Right forelimb (tissue), 1 donor: ENCODE measurements at regions not wholly inside any gene's neighbourhood (a gene's known extent, or its start where the extent isn't known, plus 50 kb on each side); places are given as distances from the start of the nearest gene placed in this dataset.
"Not testable (repeated sequence)": the region's sequence is repeated elsewhere in the genome, so short reads cannot be mapped to it uniquely, and the experiment has no call there.

Experiments used
- DNase-seq: peaks from one replicate; pipeline ENCODE4 v3.0.0-alpha.2; 2018

GRCh38 chr2:22442051-22442450, 942.9 kb upstream of the KLHL29 start:
- DNase-seq = no peak

GRCh38 chr2:22444281-22444680, 940.7 kb upstream of the KLHL29 start:
- DNase-seq = no peak

GRCh38 chr2:22449696-22450095, 935.3 kb upstream of the KLHL29 start:
- DNase-seq = no peak

DNA sequence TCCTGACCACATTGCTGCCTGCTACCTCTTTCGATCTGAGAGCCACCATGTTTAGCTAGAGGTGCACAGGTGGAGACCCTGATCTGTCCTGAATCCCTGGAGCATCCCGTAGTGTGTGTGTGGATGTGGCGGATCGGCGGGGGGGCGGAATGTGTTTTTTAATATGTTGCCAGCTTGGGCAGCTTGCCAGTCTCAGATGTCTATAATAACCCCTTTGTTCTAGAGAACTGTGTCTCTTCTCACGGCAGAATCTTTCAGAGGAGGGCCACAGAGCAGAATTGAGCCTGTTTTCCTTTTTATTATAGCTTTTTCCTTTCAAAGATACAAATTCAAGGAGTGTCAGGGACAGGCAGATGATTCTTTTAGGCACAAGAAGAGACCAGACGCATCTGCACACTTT, 934.1 kb upstream of the KLHL29 start:
- no peak for DNase-seq

DNA sequence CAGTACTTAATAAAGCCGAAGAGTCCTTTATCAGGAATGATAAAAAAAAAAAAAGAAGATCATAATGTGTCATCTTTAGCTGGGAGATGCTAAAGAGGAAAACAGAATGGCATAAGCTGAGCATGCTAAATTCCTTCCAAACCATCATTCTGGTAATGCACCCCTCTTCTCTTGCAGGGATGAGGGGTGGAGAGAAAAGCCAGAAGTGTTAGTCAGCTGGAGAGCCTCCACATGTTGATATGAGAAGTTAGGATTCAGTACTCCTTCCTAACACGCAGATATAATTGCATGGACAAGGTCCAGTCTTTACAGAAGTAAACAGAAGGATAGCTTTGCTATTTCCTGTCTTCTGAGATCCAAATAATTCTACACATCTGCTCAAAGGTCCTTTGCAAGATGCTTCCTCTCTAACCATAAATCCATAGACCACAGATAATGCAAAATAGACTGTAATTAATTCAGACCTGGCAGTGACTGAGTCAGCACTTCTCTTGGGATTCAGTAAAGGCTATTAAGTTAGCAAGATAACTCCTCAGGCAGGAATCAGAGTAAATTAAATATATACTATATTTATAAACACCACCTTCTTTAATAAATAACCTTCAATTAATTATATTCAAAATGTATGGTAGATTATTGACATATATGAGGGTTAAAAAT, 930.0 kb upstream of the KLHL29 start:
- no peak for DNase-seq

- no peak for DNase-seq
Measured at GRCh38 chr2:22458440-22458839, 926.5 kb upstream of the KLHL29 start.

DNA sequence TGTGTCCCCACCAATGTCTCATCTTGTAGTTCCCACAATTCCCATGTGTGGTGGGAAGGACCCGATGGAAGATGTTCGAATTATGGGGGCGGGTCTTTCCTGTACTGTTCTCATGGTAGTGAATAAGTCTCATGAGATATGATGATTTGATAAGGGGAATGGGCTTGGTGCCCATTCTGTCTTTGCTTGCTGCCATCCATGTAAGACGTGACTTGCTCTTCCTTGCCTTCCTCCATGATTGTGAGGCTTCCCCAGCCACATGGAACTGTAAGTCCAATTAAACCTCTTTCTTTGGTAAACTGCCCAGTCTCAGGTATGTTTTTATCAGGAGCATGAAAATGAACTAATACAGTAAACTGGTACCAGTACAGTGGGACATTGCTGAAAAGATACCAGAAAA, 909.9 kb upstream of the KLHL29 start:
- not testable (repeated sequence) for DNase-seq

DNA sequence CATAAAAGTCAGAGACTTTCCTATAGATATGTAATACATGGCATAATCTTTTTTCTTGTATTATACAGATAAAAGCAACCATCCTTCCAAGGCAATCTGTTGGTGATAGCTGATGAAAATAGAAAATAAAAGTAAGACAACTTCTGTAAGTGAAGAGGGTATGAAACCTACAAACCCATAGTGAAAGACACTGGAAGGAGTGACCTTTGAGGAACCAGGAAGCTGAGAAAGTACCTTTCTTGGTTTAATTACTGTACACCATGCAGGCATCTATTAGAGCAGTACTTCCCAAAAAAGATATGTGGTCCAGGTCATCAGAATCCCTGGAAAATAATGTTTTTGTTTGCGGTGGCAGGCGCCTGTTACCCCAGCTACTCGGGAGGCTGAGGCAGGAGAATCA, 906.6 kb upstream of the KLHL29 start:
- no peak for DNase-seq

DNA sequence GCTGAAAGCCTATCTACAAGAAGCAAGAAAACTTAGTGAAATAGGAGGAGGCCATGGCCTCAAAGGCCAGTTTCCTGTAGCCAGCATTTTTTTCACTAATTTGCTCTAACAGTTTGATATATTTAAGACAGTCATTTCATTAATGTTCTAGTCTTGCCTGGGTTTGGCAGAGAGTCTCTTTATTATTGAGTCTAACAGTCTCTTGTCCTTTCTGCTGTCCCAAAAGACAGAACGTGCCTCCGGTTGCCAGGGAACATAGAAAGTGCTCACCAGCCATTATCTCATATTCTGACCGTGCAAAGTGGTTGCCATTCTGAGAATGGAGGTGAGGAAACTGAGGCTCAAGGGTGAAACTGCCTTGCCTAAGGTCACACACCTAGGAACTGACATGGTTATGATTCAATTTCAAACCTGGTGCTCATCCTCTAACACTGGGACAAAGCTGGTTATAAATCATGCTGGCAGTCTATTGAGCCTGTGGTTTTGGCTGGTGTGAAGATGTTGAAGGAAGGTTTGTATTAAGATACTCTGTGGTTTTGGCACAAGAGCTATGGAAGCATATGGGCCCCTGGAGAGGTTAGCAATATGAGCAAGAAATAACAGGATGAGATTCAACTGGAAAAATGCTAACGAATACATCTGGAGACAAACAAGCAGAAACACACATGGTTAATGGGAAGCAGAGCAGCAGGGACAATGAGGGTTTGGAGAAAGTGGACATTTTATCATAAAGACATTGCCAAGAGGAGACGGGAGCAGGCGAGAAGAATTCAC, 903.3 kb upstream of the KLHL29 start:
- DNase-seq = peak; percentile 52

- no peak for DNase-seq
Measured at GRCh38 chr2:22483036-22483435, 901.9 kb upstream of the KLHL29 start.

- DNase-seq = no peak
Measured at GRCh38 chr2:22485486-22485885, 899.5 kb upstream of the KLHL29 start.

- no peak for DNase-seq
Measured at GRCh38 chr2:22486343-22486742, 898.6 kb upstream of the KLHL29 start.

GRCh38 chr2:22487036-22487435, 897.9 kb upstream of the KLHL29 start:
- no peak for DNase-seq

- DNase-seq = no peak
Measured at GRCh38 chr2:22487541-22487940, 897.4 kb upstream of the KLHL29 start.

DNA sequence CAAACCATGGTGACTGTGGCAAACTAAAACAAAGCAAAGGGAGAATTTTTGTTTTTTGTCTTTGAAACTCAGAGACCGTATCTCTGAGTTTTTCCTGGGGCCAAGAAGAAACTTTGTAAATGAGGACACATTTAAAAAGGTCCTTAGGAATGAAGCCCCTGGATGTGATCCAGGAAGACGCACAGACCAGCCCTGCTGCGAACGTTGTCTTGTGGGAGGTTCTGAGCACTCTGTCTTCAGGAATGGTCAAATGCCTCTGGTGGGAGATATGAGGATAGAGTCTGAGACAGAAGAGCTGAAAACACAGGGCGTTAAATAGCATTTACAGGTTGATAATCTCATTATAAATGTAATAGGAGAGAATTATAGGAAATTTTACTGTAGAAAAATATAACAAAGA, 893.5 kb upstream of the KLHL29 start:
- DNase-seq = no peak

- no peak for DNase-seq
Measured at GRCh38 chr2:22494156-22494555, 890.8 kb upstream of the KLHL29 start.

- no peak for DNase-seq
Measured at GRCh38 chr2:22497064-22497463, 887.9 kb upstream of the KLHL29 start.

GRCh38 chr2:22497789-22498188, 887.2 kb upstream of the KLHL29 start:
- no peak for DNase-seq

DNA sequence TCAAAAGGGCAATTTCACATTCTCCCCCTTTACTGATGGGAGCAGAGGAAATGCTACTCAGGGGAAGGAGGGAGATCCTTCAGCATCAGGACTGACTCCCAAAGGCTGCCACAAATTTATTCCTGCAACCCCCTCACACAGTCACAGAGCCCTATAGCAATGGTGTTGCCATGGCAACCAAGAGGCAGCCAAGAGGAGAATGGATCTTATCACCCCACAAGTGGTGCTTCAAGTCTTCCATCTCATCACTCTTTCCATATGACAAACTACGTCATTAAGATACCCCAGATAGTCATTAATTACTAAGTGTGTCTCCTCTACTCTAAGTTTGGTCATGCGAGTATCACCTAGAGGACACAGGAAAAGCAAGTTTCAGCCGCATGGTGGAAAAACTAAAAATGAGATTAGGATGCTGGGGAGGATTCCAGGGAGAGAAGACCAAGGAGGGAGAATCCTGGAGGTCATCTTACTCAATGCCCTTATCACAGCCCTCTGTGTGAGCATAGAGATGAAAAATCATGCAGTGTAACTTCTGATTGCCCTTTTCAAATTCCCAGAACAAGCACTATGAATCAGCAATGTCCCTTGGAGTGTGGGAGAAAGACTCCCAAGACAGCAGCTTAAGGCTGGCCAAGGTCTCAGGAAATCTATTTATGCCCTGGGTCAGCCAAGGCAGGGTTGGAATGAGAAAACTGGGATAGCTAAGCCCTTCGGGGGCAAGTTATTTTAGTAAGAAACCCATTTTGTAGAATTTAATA, 885.7 kb upstream of the KLHL29 start:
- no peak for DNase-seq

GRCh38 chr2:22500555-22500935, 884.4 kb upstream of the KLHL29 start:
- no peak for DNase-seq

GRCh38 chr2:22501851-22502250, 883.1 kb upstream of the KLHL29 start:
- no peak for DNase-seq

DNA sequence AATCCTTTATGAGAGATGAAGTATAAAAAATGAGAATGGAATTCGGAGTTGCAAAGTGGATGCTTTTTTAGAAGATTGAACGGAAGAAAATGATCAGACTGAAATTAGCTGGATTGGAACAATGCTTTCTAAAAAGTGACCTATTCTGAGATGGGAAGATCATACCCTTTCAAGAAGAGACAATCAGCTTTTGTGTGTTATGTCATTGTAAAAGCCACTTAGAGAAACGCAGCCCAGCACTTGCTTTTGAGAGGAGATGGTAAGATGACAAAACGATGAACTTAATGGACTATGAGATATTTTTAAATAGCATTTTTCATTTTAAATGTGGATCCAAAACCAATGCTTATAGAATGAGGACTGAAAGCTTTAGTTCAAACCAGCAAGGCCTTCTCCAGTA, 871.4 kb upstream of the KLHL29 start:
- DNase-seq = no peak

DNA sequence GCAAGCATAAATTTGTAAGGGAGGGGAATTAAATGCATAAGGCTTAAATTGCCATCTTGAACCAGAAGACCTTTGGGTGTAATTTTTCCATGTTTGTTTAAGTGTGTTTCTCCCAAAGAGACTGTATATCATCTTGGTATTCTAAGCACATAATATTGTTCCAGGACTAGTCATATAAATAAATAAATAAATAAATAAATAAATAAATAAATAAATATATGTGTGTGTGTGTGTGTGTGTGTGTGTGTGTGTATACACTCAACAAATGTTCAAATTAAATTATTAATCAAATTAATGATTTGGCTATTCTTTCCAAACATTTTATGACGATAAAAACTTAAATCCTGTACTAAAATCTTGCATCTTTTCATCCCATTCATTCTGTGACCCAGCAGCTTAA, 867.8 kb upstream of the KLHL29 start:
- no peak for DNase-seq

GRCh38 chr2:22518641-22519040, 866.3 kb upstream of the KLHL29 start:
- DNase-seq = no peak
